ENCODE measurements at regions not wholly inside any gene's neighbourhood (a gene's known extent, or its start where the extent isn't known, plus 50 kb on each side); places are given as distances from the start of the nearest gene placed in this dataset.

DNA sequence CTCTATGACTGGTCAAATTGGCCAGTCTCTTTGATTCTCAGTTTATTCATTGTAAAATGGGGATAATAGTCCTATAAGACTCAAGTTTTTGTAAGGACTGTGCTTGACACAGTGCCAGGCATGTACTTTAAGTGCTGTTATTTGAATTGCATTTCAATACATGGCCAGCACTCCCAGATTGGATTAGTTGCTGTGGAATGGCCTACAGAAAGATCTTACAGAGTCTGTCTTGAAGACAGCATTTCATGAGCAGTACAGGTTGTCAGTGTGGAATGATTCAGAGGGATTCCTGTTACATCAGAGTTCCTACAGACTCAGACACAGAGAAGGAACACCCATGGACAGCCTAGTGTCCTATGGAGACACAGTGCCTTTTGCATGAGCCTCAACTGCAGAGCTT is 238.1 kb upstream of the BMPER start:
- TF ChIP-seq CTCF (IDR thresholded peaks at IDR 0.05) (no peak), POLR2AphosphoS5 (IDR thresholded peaks at IDR 0.05; ENCODE audit: low read depth, low read length) (no peak)
